ENCODE measurements at regions not wholly inside any gene's neighbourhood (a gene's known extent, or its start where the extent isn't known, plus 50 kb on each side); places are given as distances from the start of the nearest gene placed in this dataset.

- no peak for DNase-seq (ENCODE audit: low read depth)
Observed at GRCh38 chr5:176733406-176734262, 76.7 kb upstream of the UNC5A start.

GRCh38 chr5:176734756-176735342, 75.5 kb upstream of the UNC5A start:
- no peak for DNase-seq (ENCODE audit: low read depth)

GRCh38 chr5:176735383-176736265, 74.7 kb upstream of the UNC5A start:
- no peak for DNase-seq (ENCODE audit: low read depth)

GRCh38 chr5:176736301-176736930, 73.9 kb upstream of the UNC5A start:
- DNase-seq (ENCODE audit: low read depth): no peak

DNA sequence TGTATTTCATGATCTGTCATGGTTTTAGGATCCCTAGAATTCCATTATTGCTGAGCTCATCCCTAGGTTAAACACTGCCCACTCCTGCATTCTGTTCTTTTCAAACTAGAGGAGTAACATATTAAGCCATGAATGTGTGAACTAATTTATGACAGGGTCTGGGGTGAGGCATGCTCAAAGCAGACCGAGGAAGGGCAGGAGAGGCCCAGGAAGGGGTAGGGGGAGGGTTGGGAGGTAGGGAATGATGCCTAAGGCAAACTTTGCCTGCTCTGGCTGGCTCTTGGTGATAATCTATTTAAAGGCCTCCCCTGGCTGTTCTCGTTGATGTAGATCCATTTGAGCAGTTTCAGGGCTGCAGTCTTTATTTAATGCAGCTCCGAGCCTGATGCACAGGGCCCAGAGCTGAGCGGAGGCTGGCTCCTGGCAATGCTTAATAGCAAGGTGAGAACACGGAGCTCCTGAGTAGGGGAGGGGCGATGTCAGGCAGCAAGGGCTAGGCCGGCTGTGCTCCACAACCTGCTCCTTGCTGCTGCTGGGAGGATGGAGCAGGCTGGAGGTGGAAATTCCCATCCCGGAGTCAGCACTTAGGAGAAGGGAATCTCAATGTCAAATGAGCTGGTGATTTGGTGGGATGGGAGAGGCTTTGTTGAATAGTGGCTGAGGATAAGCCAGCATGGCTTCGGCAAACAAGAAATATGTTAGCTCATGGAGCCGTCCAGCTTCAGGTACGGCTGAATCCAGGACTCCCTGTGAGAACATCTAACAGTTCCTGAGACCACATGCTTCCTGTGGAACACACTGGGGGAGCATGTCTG, 73.2 kb upstream of the UNC5A start:
- no peak for DNase-seq (ENCODE audit: low read depth)

- DNase-seq (ENCODE audit: low read depth): no peak
Observed at GRCh38 chr5:176737746-176738636, 72.4 kb upstream of the UNC5A start.

- no peak for DNase-seq (ENCODE audit: low read depth)
Observed at GRCh38 chr5:176738637-176739250, 71.6 kb upstream of the UNC5A start.

GRCh38 chr5:176739461-176740051, 70.8 kb upstream of the UNC5A start:
- no peak for DNase-seq (ENCODE audit: low read depth)

DNA sequence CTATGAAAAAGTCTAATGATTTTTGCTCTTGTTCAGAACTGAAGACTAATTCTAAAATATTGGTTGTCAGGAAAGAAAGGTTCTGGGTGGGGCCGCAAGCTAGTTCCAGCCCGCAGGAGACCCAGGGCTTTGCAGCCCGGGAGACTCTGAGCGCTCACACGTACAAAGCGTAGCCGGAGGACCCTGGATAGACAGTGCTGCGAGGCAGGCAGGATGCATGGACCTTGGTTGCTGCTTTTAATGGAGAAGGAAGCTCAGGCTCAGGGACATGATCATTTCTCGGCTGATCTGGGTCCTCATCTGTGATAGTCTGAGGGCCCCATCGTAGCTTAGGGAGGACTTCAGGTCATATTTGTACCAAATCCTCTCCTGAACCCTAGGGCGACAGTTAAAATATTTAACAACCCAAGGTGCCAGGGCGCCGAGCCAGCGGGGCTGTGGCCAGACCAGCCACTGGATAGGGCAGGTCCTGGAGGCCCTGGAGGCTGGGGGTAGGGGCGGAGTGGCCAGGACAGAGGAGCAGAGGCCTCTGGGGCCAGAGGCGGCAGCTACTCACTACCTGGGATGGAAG, 70.1 kb upstream of the UNC5A start:
- DNase-seq (ENCODE audit: low read depth): no peak

GRCh38 chr5:176740702-176741496, 69.5 kb upstream of the UNC5A start:
- no peak for DNase-seq (ENCODE audit: low read depth)

- DNase-seq (ENCODE audit: low read depth): no peak
Observed at GRCh38 chr5:176741561-176742211, 68.7 kb upstream of the UNC5A start.

DNA sequence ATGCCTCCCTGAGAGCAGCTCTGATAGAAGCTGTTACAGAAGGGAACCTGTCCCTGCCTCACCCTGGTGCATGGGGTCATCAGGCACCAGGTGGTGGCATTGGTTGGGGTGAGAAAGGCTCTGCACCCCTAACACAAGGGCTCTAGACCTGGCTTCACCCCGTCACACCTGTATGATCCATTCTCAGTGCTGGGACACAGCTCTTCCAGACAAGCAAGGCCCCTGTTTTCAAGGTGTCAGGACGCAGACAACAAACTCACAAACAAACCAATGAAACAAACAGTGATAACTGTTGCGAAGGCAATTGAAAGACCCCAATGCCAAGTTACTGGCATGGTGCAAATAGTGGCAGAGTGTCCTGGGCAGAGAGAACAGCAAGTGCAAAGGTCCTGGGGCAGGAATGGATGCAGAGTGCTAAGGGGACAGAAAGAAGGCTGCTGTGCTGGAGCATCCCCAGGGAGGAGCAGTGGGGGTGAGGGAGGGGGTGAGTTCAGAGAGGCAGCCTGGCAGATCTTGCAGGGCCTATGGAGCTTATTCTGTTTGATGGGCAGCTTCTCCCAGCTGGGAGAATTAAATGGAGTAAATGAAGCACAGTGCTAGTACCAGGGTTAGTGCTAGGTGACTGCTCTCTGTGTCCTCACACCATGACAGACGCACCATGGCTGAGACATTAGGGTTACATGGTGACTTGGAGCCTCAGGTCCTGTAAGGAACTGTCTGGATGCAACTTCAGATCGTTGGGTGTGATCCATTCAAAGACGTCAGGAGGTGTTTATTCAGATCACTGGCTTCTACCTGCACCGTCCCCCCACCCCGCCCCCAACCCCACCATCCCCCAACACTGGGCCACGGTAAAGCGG, 67.9 kb upstream of the UNC5A start:
- DNase-seq (ENCODE audit: low read depth): no peak

DNA sequence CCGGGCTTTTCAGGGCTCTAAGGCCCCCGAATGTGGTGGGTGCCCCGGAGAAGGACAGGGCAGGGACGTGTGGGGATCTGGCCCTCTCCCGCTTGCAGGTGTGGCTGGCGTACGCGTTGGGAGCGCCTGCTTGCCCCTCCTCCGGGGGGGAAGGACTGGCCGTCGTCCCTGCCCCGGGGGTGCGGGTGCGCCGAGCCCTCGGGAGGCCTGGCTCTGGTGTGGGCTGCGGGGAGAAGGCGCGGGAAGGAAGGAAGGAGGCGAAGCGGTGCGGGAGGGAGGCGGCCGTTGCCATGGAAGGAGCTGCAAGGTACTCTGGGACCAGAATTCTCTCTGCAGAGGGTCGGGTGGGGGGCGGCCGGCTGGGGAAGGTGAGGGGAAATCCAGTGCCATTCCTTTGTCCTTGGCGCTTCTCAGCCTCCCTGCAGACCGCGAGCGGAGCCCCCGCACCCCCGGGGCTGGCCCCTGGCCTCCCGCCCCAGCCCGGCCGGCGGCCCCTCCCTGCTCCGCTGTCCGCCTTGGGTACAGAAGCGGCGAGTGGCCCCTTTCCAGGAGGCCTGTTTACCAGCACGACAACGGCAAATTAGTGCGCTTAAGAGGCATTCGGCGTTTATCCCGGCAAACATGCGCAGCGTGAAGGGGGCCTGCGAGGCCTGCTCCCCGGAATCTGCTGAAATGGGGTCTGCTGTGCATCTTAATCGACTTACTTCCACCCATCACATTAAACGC, 67.1 kb upstream of the UNC5A start:
- DNase-seq (ENCODE audit: low read depth): no peak

DNA sequence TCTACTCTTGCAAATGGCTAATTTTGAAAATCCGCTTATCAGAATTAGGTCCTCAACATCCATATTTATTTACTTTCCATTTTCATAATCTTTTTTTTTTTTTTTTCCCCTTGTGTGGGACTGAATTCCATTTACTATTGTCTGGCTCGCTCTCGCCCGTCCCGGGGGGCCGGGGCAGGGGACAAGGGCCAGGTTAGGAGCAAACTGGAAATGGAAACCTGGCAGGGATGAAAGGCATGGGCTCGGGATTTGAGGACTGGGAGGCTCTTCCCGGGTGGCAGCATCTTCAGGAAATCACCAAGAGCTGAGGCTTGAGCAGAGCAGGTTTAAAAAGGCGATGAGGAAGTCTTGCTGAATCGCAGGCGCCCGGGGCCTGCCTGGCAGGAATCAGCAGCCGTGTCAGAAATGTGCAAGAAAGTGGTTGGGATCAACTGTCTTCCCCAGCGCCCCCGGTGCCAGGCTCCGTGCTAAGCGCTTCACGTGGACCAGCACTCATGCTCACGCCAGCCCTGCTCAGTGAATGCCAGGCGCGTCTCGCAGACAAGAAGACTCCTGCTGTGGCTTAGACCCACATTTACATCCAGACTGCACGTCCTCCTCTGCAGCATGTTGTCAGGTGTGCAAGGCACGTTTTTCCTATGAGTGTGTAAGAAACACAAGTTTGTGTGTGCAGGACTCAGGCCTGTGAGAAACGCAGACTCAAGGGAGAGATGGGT, 66.3 kb upstream of the UNC5A start:
- DNase-seq (ENCODE audit: low read depth): no peak

- no peak for DNase-seq (ENCODE audit: low read depth)
Observed at GRCh38 chr5:176744584-176744965, 65.8 kb upstream of the UNC5A start.
